ENCODE measurements at regions not wholly inside any gene's neighbourhood (a gene's known extent, or its start where the extent isn't known, plus 50 kb on each side); places are given as distances from the start of the nearest gene placed in this dataset.

GRCh38 chr10:4129866-4130477 lies 345.0 kb upstream of the KLF6 start:
- TF ChIP-seq, protein P1, sequence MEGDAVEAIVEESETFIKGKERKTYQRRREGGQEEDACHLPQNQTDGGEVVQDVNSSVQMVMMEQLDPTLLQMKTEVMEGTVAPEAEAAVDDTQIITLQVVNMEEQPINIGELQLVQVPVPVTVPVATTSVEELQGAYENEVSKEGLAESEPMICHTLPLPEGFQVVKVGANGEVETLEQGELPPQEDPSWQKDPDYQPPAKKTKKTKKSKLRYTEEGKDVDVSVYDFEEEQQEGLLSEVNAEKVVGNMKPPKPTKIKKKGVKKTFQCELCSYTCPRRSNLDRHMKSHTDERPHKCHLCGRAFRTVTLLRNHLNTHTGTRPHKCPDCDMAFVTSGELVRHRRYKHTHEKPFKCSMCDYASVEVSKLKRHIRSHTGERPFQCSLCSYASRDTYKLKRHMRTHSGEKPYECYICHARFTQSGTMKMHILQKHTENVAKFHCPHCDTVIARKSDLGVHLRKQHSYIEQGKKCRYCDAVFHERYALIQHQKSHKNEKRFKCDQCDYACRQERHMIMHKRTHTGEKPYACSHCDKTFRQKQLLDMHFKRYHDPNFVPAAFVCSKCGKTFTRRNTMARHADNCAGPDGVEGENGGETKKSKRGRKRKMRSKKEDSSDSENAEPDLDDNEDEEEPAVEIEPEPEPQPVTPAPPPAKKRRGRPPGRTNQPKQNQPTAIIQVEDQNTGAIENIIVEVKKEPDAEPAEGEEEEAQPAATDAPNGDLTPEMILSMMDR (IDR thresholded peaks at IDR 0.05; ENCODE audit: low read depth, low read length, missing control alignments) = no peak
- no peak for DNase-seq (ENCODE audit: extremely low read depth, low read depth)
- no peak overlapping the region for H3K4me3 ChIP-seq (replicated peaks; ENCODE audit: low read depth, low read length)

GRCh38 chr10:4127518-4128315 lies 342.7 kb upstream of the KLF6 start:
- TF ChIP-seq, protein P1 (IDR thresholded peaks at IDR 0.05; ENCODE audit: low read depth, low read length, missing control alignments) = no peak
- no peak for DNase-seq (ENCODE audit: extremely low read depth, low read depth)
- H3K4me3 ChIP-seq (replicated peaks; ENCODE audit: low read depth, low read length) = no peak overlapping the region

DNA sequence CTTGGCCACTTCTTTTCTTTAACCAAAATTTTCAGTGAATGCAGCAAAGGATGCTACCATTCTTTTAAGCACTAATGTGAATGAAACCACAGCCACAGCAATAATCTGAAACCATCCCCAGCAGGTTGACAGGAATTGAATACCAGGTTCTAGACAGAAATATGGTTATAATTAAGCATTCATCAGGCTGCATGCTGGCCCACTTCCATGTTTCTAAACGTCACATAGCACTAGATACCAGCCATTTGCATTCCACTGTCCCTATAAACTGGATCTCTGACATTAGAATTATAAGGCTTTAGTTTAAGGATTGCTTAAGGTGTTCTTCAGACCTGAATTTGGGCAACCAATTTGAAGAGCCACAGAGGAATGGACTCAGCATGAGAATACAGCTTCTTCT lies 340.8 kb upstream of the KLF6 start:
- DNase-seq (ENCODE audit: extremely low read depth, low read depth) = peak; percentile 45
- TF ChIP-seq, protein P1 (IDR thresholded peaks at IDR 0.05; ENCODE audit: low read depth, low read length, missing control alignments) = no peak

GRCh38 chr10:4121502-4122380 lies 336.7 kb upstream of the KLF6 start:
- no peak overlapping the region for H3K4me3 ChIP-seq (replicated peaks; ENCODE audit: low read depth, low read length)
- DNase-seq (ENCODE audit: extremely low read depth, low read depth) = no peak
- TF ChIP-seq, protein P1 (IDR thresholded peaks at IDR 0.05; ENCODE audit: low read depth, low read length, missing control alignments) = no peak

More for the DNA sequence above, 340.8 kb upstream of the KLF6 start:
- H3K4me3 ChIP-seq (replicated peaks; ENCODE audit: low read depth, low read length) = no peak overlapping the region

DNA sequence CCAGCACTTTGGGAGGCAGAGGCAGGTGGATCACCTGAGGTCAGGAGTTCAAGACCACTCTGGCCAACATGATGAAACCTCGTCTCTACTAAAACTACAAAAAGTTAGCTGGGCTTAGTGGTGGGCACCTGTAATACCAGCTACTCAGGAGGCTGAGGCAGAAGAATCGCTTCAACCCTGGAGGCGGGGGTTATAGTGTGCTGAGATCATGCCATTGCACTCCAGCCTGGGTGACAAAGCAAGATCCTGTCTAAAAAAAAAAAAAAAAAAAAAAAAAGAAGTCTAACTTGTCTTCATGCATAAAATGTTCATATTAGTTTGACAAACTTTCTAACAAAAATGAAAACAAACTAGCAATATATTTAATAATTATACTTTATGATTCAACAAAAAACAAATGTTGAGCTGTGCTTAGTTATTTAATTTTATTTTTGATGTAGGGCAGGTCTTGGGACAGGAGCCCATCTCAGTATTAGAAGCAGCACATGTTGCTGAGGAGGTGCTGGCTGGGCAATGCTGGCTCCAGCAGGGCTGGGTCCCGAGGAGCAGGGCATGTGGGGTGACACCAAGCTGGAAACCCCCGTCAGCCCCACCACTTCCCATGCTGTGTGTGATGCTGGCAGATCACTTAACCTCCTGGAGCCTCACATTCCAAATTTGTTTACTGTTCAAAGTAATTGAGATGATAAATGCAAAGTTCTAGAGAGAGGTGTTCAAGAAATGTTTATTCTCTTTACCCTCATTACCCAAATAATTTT lies 335.3 kb upstream of the KLF6 start:
- DNase-seq (ENCODE audit: extremely low read depth, low read depth) = no peak
- TF ChIP-seq, protein P1 (IDR thresholded peaks at IDR 0.05; ENCODE audit: low read depth, low read length, missing control alignments) = no peak
- no peak overlapping the region for H3K4me3 ChIP-seq (replicated peaks; ENCODE audit: low read depth, low read length)

- H3K4me3 ChIP-seq (replicated peaks; ENCODE audit: low read depth, low read length) = no peak overlapping the region
- DNase-seq (ENCODE audit: extremely low read depth, low read depth) = no peak
- TF ChIP-seq, protein P1 (IDR thresholded peaks at IDR 0.05; ENCODE audit: low read depth, low read length, missing control alignments) = no peak
These were observed 334.1 kb upstream of the KLF6 start for GRCh38 chr10:4119107-4119506.
